HG03175 (cell line): ENCODE measurements at regions not wholly inside any gene's neighbourhood (a gene's known extent, or its start where the extent isn't known, plus 50 kb on each side); places are given as distances from the start of the nearest gene placed in this dataset.
"Not testable (repeated sequence)": the region's sequence is repeated elsewhere in the genome, so short reads cannot be mapped to it uniquely, and the experiment has no call there.

Experiments used
- ATAC-seq: cut with Tn5 transposase; IDR thresholded peaks from one replicate; pipeline ENCODE4 v1.9.1; 2021; ENCODE audit warnings: mild to moderate bottlenecking, moderate library complexity; ENCODE audit not compliant: unreplicated experiment

DNA sequence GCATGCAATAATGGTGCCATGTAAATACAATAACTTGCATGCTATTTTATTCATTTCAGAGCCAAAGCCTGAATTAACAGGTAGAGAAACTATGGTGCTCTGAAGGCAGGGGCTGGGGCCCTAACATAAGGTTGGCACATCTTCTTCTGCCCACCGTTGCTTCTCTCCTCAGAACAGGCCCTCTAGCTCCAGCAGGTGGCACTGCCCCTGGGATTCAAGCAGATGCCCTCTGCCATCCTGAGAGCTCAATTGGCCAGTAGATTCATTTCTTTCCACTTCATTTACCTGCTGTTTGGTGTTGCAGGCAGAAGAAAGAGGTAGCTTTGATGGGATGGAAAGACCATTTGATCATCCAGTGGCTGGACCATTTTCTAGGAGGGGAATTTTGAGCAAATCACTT is 130.5 kb downstream of the FOXB1 start:
- no peak for ATAC-seq

DNA sequence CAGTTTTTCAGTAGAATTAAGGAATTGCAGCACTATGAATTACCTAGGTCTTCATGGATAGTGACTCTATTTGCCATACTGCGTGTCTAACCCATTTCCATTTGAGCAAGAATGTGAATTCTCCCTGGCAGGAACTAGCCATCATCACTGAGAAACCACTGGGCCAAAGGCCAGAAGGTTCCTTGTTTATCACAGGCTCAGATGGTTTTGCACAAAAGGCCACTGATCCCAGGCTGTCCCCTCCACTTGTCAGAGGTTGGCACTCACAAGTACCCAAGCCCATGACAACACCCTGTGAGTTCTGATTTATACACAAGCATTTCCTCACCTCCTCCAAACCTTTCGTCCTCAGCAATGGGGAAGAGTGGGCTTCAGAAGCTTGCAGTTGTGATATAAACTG is 131.8 kb downstream of the FOXB1 start:
- ATAC-seq: no peak

DNA sequence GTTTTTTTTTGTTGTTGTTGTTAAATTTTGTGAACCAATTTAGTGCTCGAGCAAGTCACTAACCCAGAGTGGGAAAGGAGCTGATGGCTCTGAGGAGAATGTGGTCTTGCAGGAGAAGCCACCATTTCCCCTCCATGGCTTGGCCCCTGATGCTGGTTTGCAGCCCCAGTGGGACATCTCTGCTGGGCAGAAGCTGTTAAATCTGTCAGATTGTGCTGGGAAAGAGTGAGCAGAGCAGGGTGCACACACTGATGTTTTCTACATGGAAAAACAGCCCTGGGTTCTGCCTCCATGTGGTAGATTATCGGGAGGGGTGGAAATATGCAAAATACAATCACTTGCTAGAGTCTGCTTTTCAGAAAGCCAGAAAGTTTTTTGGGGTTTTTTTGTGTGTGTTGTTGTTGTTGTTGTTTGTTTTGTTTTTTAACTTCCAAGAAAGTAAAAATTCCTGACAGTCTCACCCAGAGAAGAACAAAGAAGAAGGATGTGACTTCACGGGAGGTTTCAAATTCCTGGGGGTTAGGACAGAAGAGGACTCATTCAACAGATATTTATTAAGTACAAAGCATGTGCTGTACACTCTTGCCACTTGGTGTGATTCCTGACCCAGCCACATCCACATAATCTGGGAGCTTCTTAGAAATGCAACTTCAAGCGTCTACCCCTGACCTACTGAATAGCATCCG is 133.7 kb downstream of the FOXB1 start:
- ATAC-seq: no peak

DNA sequence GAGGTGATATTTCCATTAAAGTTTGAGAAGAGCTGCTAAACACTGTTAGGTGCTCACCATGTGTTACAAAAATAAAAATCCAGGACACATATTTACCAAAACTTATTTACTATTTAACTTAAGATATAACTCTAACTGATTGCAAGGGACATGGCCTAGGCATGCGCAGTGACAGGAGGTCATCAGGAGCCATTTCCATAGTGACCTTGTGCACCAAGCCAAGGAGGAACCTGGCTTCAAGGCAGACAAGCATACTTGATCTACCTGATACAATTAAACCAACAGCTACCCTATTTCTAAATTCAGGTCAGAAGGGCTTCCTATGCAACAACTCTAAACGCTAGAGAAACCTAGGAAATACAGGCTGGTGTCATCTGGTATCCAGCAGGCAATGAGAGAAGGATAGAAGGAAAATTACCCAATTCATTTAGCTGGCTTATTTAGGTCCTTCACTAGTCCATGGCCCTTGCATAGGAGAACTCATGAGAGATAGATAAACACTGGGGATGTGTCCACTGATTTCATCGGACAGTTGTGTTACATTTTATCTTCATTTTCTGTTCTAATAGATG is 134.4 kb downstream of the FOXB1 start:
- no peak for ATAC-seq

DNA sequence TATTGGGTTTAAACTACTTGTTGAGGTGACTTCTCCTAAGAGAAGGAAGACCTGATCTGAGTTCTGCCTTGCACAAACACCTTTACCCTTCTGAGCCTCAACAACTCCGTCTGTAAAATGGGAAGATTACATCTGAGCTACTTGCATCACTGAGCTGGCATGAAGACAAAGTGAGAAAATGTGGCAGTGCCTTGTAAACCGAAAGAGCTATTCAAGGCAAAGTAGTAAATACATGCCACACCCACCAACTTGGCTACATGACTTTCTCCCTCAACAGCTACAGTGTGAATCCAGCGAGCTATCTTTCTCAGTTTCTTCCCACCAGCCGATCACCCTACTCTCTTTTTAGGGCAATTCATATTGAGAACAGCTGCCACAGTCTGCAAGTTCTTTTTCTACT is 148.3 kb downstream of the FOXB1 start:
- ATAC-seq: no peak

DNA sequence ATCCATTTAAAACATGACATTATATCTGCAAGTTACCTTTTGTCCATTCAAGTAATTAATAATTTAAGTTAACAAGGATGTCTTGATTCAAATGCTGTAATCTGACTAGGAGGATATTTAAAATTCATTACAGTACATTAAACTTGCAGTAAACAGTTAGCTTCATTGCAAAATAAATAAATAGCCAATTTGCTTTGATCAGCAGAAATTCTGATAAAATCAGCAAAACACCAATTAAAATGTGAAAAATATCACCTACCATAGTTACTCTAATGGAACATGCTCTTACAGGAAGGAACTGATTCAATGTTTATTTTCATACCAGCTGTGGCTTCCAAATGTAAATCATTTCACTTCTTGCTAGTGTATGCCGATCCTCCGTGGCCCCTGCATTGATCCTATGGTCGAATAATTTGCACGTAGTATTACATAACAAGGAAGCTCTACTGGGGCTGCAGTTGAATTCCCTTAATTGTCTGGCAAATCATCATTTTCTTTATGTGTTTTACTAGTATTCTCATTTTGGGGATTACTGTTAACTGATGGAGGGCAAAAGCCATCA is 150.7 kb downstream of the FOXB1 start:
- ATAC-seq: no peak

DNA sequence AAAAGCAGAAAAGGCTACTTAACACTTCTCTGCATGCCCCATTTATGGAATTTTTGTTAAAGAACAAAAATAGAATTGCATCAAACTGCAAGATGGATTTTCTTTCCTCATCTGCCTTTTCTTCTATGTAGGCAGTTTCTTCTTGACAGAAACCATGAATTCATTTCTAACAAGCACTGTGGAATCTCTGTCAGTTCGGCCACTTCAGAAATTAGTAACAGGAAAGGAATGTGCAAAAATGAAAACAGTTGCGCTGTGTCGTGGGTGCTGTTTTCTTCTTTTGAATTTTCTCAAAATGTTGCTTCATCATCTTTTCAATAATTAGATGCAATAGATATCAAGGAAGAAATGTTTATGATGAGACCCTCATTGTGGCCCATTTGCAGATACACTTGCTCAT is 151.6 kb downstream of the FOXB1 start:
- no peak for ATAC-seq

DNA sequence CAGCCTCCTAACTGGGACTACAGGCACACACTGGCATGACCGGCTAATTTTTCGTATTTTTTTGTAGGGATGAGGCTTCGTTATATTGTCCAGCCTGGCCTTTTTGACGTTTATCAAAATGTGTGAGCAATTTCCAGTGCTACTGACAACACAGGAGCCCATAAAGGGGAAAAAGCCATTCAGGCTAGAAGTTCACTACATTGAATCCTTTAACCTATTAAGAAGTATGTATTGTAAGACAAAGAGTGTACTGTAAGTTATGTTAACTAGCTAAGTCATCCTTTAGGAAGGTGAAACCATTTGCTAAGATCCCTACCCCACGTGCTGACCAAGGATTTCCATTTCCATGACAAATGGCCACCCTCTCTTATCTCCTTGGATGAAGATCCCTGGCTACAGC is 156.8 kb downstream of the FOXB1 start:
- ATAC-seq: no peak

DNA sequence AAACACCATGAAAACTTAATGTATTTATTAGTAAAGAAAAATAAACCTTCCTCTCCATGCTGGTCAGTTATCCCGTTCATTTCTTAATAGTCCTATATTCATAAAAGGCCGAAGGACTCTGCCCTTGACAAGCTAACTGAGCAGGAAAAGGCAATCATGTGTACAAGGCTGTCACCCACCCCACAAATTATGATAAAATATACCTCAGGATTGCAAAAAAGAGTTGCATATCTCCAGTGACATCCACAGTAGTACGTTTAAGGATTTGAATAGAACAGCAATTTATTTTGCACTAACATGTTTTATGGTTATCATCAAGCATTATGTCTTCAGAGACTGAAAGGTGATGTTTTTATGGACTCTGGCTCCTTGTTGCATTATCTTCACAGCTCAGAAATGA is 157.6 kb downstream of the FOXB1 start:
- no peak for ATAC-seq

DNA sequence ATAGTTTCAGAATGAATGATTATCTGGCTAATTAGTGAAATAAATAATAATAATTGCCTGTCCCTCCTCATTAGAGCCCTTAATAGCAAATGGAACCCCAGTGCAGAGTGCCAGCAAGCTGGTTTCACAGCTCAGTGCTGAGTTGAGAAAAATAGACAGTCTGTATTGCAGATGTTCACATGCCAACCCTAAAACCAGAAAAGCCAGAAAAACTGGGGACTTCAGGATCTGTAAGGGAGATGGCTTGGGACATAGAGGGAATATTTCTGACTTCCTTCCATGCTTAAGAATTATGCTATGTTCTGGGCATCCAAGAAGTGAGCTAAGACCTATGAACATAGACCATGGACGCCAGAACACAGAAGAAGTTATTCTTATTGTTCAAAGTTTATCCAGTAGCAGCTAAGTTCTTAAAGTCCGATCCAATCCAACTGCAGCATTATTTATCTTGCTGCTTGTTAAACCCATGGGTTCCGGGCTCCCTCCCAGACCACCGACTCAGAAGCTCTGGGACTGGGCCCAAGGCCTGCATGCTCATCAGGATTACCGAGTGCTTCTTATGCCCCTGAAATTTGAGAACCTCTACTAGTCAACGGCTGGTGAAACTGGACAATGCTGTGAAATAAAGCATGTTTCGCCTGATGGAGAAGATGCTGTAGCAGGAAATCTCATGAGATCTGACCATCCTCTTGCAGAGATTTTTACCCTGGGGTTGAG is 158.3 kb downstream of the FOXB1 start:
- no peak for ATAC-seq

DNA sequence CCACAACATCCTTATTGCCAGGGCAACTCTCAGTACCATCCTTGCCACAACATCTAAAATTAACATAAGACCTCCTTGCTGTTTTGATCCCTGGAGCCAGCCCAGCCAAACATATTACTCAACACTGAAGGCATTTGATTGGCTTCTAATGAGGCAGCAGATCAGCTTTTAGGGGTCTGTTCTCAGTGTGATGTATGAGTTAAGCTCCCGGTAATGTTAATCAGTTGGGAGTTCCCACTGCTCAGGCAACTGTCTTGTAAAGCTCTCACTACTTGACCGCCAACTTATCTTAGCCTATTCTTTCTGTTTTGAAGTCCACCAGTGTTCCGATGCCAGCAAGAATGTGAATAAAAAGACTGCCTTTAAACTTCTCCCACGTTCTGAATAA is 158.9 kb downstream of the FOXB1 start:
- no peak for ATAC-seq

DNA sequence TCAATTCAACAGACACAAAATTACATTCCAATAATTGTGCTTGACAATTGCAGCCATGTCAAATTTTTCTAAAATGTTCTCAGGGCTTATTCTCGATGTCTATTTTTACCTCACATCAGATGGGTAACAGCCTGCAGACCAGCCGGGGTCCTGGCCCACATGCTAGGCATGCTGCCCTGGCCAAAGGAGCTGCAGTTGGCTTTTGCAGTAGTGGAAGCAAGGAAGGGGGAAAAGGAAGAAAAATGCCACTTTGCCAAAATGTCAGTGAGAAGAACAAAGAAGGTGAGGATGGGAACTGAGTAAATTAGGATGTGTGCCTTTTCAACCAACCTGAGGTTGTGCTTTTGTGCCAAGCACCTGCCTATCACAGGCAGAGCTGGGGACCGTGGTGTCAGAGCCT is 161.0 kb downstream of the FOXB1 start:
- ATAC-seq: no peak

DNA sequence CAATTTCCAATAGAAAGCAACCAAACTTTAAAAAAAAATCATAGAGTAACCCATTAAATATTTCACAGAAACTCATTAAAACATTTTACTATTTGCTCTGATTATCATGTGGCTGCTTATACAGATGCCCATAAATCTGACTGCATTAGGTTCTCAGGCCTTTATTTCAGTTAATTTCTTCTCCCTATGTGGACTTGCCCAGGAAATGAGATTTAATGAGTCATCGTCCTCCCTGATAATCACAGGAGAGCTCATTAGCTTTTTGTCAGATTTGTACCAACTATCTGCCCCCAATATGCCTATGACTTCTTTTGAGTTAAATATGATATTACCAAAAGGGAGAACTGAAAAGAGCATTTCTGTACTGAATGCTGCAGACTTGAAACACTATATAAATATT is 168.0 kb downstream of the FOXB1 start:
- ATAC-seq: no peak

DNA sequence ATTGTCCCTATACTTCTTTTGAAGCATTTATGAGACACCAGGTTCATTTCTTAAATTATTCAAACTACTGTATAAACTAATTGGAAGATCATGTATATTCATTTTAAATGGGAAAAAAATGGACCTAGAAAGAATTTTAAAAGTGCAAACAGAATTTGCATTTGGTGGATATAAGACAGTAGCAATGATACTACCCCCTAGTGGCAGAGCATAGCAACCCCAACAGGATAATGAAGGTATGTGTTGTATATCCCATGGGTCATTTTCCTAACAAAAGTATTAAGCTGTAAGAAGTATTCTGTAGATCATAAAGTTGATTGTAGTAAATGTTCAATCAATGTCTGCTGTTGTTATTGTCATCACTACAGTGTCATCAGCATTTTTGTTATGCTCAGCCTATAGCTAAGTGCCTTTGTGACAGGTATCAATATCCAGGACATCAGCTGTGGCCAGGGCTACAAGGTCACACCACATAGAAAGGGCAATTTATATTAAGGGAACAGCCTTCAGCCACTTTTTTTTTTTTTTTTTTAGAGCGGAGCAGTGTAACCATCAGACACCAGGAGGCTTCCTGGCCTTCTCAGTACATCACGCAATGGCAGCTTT is 175.8 kb downstream of the FOXB1 start:
- no peak for ATAC-seq

DNA sequence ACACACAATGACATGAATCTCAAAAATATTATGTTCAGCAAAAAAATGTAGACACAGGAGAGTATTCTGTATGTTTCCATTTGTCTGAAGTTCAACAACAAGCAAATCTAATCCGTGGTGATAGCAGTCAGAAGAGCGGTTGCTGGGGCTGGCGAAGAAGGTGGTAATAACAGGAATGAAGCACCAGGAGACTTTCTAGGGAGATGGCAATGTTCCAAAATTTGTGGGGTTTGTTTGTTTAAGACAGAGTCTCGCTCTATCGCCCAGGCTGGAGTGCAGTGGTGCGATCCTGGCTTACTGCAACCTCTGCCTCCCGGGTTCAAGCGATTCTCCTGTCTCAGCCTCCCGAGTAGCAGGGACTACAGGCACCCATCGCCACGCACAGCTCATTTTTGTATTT is 177.8 kb downstream of the FOXB1 start:
- not testable (repeated sequence) for ATAC-seq

DNA sequence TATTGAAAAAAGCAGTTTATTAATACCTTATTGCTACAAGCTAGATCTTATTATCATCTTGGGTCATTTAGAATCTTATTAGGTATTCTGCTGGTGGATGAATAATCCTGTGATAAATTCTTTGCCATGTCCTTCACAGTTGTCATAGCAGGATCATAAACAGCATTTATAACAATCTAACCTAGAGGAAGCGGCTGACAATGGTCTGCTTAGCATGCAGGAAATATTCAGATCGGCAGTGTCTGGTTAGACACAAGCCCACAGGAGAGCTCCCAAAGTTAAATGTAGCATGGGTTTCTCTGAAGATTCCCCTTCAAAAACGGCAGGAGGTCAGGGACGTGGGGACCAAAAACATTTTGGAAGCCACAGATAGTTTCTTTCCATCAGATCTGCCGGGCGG is 179.3 kb downstream of the FOXB1 start:
- ATAC-seq: no peak

DNA sequence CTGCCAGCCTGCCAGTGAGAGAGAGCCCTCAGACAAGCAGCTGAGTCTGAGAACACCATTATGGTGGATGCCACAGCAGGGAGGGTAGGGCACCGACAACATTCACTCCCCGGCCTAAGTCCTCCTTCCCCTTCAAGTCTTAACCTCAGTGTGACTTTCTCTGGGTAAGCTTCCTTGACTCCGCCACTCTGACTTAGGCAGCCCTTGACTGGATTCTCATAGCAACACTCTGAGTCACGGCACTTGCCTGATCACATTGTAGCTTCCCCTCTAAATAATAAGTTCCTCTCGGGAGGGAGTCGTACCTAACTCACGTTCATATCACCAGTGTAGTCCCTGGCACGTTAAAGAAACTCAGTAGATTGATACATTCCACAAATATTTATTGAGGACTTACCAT is 180.5 kb downstream of the FOXB1 start:
- ATAC-seq: no peak

DNA sequence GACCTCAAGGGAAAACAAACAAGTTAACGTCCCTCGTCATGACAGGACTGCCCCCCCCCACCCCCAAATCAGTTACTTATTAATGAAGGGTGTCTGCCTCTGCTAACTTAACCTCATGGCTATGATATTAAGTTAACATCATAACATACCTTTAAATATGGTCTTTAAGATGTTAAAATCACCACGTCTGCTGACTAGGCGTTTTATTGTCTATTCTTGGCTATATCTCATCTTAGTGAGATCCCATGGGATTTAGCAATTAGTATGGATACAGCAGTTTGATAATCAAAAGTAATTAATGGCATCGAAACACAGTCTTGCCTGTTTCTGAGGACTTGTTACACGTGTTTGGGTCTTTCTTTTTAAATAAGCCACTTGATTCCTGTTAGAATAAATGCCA is 186.9 kb downstream of the FOXB1 start:
- no peak for ATAC-seq

DNA sequence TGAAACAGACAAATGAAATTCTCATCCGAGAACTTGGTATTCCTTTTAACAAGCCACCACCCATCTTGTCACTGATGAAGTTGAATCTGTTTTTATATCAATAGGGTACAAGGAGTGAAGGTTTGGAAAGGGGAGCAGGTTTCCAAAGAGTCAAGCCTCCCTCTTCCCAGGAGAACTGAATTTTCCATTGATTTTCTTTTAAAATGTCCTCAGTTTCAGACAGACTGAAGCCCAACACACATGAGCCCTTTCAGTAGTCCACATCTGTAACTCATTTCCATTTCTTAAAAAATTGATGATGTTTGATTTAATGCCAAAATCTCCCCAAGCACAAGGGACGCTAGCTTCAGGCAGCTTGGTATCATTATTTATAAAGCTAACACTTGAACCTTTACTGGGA is 187.7 kb downstream of the FOXB1 start:
- ATAC-seq: no peak

DNA sequence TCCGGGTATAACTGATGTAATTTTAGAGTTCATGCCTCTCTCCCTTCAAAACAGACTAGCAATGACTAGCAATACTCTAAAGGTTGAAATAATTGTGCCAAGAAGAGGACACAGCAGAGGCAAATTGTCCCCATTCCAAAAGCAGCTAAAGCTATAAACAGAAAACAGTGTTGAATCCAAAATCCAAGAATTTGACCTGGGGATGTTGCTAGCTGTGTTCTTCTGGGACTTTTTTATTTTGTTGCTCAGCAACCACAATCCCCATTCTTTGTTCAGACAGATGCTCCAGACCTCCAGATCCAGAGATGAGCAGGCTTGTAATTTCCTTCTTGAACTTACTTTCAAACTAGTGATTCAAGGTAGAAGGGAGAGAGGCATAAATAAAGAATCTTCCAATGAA is 191.5 kb downstream of the FOXB1 start:
- no peak for ATAC-seq

DNA sequence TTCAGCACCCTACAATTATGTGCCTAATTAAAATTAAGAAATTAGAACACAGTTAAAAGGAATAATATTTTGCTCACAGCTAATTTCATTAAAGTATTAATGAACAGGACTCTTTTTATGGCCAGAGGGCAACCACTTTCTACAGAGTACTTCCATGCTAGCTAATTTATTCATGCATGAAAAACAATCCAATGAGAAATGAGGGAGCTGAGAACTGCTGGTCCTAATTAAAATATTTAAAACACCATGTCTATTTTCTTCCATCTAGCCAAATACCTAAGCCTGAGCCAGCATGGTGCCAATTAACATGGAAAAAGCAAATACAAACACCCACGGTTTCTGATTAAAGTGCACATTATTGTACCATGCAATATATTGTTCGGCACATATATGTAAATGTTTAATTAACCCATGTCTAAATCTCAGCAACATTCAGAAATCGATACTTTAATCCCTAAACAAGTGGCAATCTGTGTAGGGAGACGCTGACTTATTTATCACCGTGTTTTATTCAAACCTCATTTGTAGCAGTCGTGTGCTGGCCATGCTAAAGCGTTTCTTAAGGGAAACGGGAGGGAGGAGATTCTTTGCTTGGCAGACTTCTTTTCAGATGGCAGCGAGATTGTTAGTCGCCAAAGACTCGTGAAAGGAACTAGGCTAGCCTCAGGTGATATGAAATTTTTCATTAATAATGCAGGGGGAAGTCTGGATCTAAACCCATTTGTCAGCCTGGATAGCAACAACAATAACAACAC is 193.5 kb downstream of the ANXA2 start:
- ATAC-seq: no peak
